ENCODE measurements at regions not wholly inside any gene's neighbourhood (a gene's known extent, or its start where the extent isn't known, plus 50 kb on each side); places are given as distances from the start of the nearest gene placed in this dataset.

- Histone ChIP-seq H3K27ac (replicated peaks) (no peak overlapping the region), H3K27me3 (ENCODE audit: low read depth) (peaks cover 29% of the 10 kb centered on the region), H3K36me3 (no peaks in the 10 kb centered on the region), H3K4me1 (no peaks in the 10 kb centered on the region), H3K9me3 (replicated peaks) (no peaks in the 10 kb centered on the region), H3K4me3 (no peak overlapping the region)
- no peak for DNase-seq
- no peak for TF ChIP-seq CTCF (IDR thresholded peaks at IDR 0.05; ENCODE audit: borderline replicate concordance)
- intact Hi-C loops (cut with micrococcal nuclease), result no loop called here
Measured at GRCh38 chr14:101026341-101026740, 122.8 kb upstream of the RTL1 start.

- no peak overlapping the region for H3K27ac ChIP-seq (replicated peaks)
Measured at GRCh38 chr14:101027291-101027690, 123.8 kb upstream of the RTL1 start.

GRCh38 chr14:101027966-101028365 is 124.4 kb upstream of the RTL1 start:
- Histone ChIP-seq H3K36me3 (no peaks in the 10 kb centered on the region), H3K27ac (replicated peaks) (no peak overlapping the region), H3K27me3 (ENCODE audit: low read depth) (peaks cover 17% of the 10 kb centered on the region), H3K4me1 (no peaks in the 10 kb centered on the region), H3K9me3 (replicated peaks) (no peaks in the 10 kb centered on the region), H3K4me3 (no peak overlapping the region)
- intact Hi-C loops (cut with micrococcal nuclease), result no loop called here
- no peak for TF ChIP-seq CTCF (IDR thresholded peaks at IDR 0.05; ENCODE audit: borderline replicate concordance)
- DNase-seq, result no peak

More at GRCh38 chr14:101027291-101027690, 123.8 kb upstream of the RTL1 start:
- H3K27me3 ChIP-seq (ENCODE audit: low read depth), result peaks cover 23% of the 10 kb centered on the region
- peak; percentile 0 for DNase-seq
- H3K4me3 ChIP-seq, result no peak overlapping the region
- H3K4me1 ChIP-seq, result no peaks in the 10 kb centered on the region
- H3K36me3 ChIP-seq, result no peaks in the 10 kb centered on the region
- no peaks in the 10 kb centered on the region for H3K9me3 ChIP-seq (replicated peaks)
- no peak for TF ChIP-seq CTCF (IDR thresholded peaks at IDR 0.05; ENCODE audit: borderline replicate concordance)
- intact Hi-C loops (cut with micrococcal nuclease), result no loop called here

- Histone ChIP-seq H3K36me3 (no peaks in the 10 kb centered on the region), H3K4me3 (no peak overlapping the region), H3K27ac (replicated peaks) (no peak overlapping the region), H3K9me3 (replicated peaks) (no peaks in the 10 kb centered on the region), H3K27me3 (ENCODE audit: low read depth) (peaks cover 10% of the 10 kb centered on the region), H3K4me1 (no peaks in the 10 kb centered on the region)
- no peak for TF ChIP-seq CTCF (IDR thresholded peaks at IDR 0.05; ENCODE audit: borderline replicate concordance)
- peak; percentile 1 for DNase-seq
- intact Hi-C loops (cut with micrococcal nuclease), result no loop called here
Measured at GRCh38 chr14:101028971-101029667, 125.6 kb upstream of the RTL1 start.

- peak; percentile 8 for DNase-seq
- Histone ChIP-seq H3K4me1 (no peaks in the 10 kb centered on the region), H3K9me3 (replicated peaks) (no peaks in the 10 kb centered on the region), H3K36me3 (no peaks in the 10 kb centered on the region), H3K27me3 (ENCODE audit: low read depth) (peaks cover 7% of the 10 kb centered on the region), H3K27ac (replicated peaks) (no peak overlapping the region), H3K4me3 (no peak overlapping the region)
- intact Hi-C loops (cut with micrococcal nuclease), result no loop called here
- no peak for TF ChIP-seq CTCF (IDR thresholded peaks at IDR 0.05; ENCODE audit: borderline replicate concordance)
Measured at GRCh38 chr14:101029668-101030290, 126.3 kb upstream of the RTL1 start.
